Heart left ventricle (tissue), 16 donors: ENCODE measurements at regions not wholly inside any gene's neighbourhood (a gene's known extent, or its start where the extent isn't known, plus 50 kb on each side); places are given as distances from the start of the nearest gene placed in this dataset.

Experiments used
- ATAC-seq, 4 donors: fragments of 200-7000 bp; cut with Tn5 transposase; one replicate each; pipeline ENCODE4 v1.9.1; 2020 to 2022; ENCODE audit warnings: moderate library complexity in 4 of 4, mild to moderate bottlenecking in 3 of 4, moderate number of reproducible peaks in 1 of 4
- DNase-seq, 5 donors: peaks; one replicate each; pipeline ENCODE4 v3.0.0-alpha.2; 2020
- H3K27ac ChIP-seq, 12 donors: fragments of 200-600 bp; sonication (generic) in 4 of 12; one replicate each; pipeline versions ENCODE4 v1.5.0 to v1.8.0; 2016 to 2022; ENCODE audit warnings: mild to moderate bottlenecking in 2 of 12
- H3K27me3 ChIP-seq, 9 donors: fragments of 200-600 bp; sonication (generic) in 2 of 9; one replicate each; pipeline versions ENCODE4 v1.5.1 to v1.8.0; 2016 to 2022; ENCODE audit warnings: mild to moderate bottlenecking in 3 of 9
- H3K36me3 ChIP-seq, 9 donors: fragments of 200-600 bp; sonication (generic) in 2 of 9; one replicate each; pipeline versions ENCODE4 v1.5.0 to v1.8.0; 2018 to 2022; ENCODE audit warnings: mild to moderate bottlenecking in 2 of 9
- H3K4me1 ChIP-seq, 12 donors: fragments of 200-600 bp; sonication (generic) in 4 of 12; one replicate each; pipeline versions ENCODE4 v1.5.0 to v1.8.0; 2016 to 2022; ENCODE audit warnings: mild to moderate bottlenecking in 3 of 12
- H3K4me3 ChIP-seq, 12 donors: fragments of 200-600 bp; sonication (generic) in 4 of 12; one replicate each; pipeline versions ENCODE4 v1.5.0 to v1.8.0; 2017 to 2022; ENCODE audit warnings: mild to moderate bottlenecking in 9 of 12, moderate library complexity in 4 of 12
- H3K9me3 ChIP-seq, 12 donors: fragments of 200-600 bp; sonication (generic) in 4 of 12; one replicate each; pipeline versions ENCODE4 v1.5.0 to v1.8.0; 2016 to 2022; ENCODE audit warnings: mild to moderate bottlenecking in 1 of 12
- POLR2A ChIP-seq, 2 donors: fragments of 450-650 bp; IDR thresholded peaks; one replicate each; pipeline ENCODE4 v1.6.1; 2017; ENCODE audit warnings: antibody characterized with exemption in 2 of 2, mild to moderate bottlenecking in 2 of 2, moderate library complexity in 2 of 2
- WGBS, 4 donors: extraction: QIAGEN DNeasy Blood & Tissue Kit in 2 of 4; methylation state at CpG; one replicate each; pipeline versions ENCODE4 v1.1.5 to v1.1.7; 2013 to 2018; 5-methylcytosine and 5-hydroxymethylcytosine counted together
- intact Hi-C, 10 donors: fragments of 100-400 bp; cut with DNase I; formaldehyde crosslinking; loops; one replicate each; pipeline versions ENCODE4 v1.11.1 to v1.14.2; 2022
- TF ChIP-seq, protein P1 (sequence below), 12 donors: fragments of 200-600 bp; sonication (generic) in 4 of 12; IDR thresholded peaks; one replicate each; pipeline versions ENCODE4 v1.5.0 to v1.8.0; 2018 to 2022; ENCODE audit warnings: antibody characterized with exemption in 12 of 12, mild to moderate bottlenecking in 5 of 12
- donor health status: ischemic (EF 13 %, LVEDD 7.1; RV severe dilation, severe dysfunction).
- donor health status: healthy with polysubstance abuse.
- donor health status: DM: no; HTN: yes; CAD: no.
- donor health status: DM: no; HTN: no; CAD: no.
- donor health status: ischemic (EF 25% LVEDD 6.9; RV normal size, moderate dysfunction).
- donor health status: ischemic (EF 25% LVEDD 5.7; RV mildly dilated, moderate dysfunction).
- donor health status: healthy.
- donor health status: DM: yes; HTN: yes; CAD: no.
- donor health status: ischemic (EF 35%, LVEDD 5.7; RV mildly dilated, moderate dysfunction).
- donor health status: nonischemic (EF 11% LVEDD 7.7; RV severe dilation, severe dysfunction).
- donor health status: DM: yes; HTN: yes; CAD: no.
- donor health status: PGD.
- donor health status: ischemic (EF 29% LVEDD 5.4; RV normal size, mild dysfunction).
- donor health status: nonischemic (EF 23%, LVEDD 6.1; RV moderate dilation, normal function).

- Histone ChIP-seq H3K9me3 (peaks cover 0 to 6% (median 0%) of the 10 kb centered on the region in 12 donors), H3K27ac (no peak overlapping the region), H3K4me1 (peaks cover 0 to 11% (median 5%) of the 10 kb centered on the region in 12 donors), H3K4me3 (no peak overlapping the region), H3K27me3 (peaks cover 0 to 41% (median 14%) of the 10 kb centered on the region in 9 donors), H3K36me3 (no peaks in the 10 kb centered on the region)
- WGBS, 4 donors, result 76 to 92% (median 87%) methylated on average over 6 of the region's 6 CpGs
- no peak for DNase-seq
- intact Hi-C loops, result no loop called here
- no peak for TF ChIP-seq POLR2A (IDR thresholded peaks at IDR 0.05)
- TF ChIP-seq, protein P1, sequence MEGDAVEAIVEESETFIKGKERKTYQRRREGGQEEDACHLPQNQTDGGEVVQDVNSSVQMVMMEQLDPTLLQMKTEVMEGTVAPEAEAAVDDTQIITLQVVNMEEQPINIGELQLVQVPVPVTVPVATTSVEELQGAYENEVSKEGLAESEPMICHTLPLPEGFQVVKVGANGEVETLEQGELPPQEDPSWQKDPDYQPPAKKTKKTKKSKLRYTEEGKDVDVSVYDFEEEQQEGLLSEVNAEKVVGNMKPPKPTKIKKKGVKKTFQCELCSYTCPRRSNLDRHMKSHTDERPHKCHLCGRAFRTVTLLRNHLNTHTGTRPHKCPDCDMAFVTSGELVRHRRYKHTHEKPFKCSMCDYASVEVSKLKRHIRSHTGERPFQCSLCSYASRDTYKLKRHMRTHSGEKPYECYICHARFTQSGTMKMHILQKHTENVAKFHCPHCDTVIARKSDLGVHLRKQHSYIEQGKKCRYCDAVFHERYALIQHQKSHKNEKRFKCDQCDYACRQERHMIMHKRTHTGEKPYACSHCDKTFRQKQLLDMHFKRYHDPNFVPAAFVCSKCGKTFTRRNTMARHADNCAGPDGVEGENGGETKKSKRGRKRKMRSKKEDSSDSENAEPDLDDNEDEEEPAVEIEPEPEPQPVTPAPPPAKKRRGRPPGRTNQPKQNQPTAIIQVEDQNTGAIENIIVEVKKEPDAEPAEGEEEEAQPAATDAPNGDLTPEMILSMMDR (IDR thresholded peaks at IDR 0.05), result no peak
- no peak for ATAC-seq
These were observed 127.2 kb downstream of the IRX5 start for GRCh38 chr16:55057866-55058265.

DNA sequence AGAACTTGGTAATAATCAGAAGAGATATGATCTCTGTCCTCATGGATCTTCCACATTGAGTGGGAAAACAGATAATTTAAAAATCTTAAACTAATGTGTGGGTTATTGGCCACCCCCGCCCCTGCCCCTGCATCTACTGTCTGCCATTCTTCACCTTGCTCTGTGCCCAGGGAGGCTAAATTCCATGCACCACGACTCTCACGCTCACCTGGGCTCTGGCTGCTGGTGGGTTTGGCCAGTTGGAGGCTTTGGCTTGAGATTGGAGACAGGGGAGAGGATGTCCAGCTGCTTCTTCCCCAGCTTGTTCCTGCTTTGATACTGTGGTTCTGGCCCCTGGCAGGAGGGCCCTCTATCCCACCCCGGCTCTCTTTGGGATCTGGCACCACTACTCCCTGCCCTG, 127.9 kb downstream of the IRX5 start:
- no peak overlapping the region for H3K27ac ChIP-seq
- DNase-seq (no peak), ATAC-seq (no peak)
- 63 to 81% (median 68%) methylated on average over 4 of the region's 4 CpGs for WGBS, 4 donors
- peaks cover 0 to 6% (median 0%) of the 10 kb centered on the region in 12 donors for H3K9me3 ChIP-seq
- TF ChIP-seq, protein P1 (IDR thresholded peaks at IDR 0.05), result no peak
- no peaks in the 10 kb centered on the region for H3K36me3 ChIP-seq
- peaks cover 0 to 11% (median 5%) of the 10 kb centered on the region in 12 donors for H3K4me1 ChIP-seq
- intact Hi-C loops, result no loop called here
- H3K27me3 ChIP-seq, result peaks cover 0 to 40% (median 14%) of the 10 kb centered on the region in 9 donors
- no peak overlapping the region for H3K4me3 ChIP-seq

DNA sequence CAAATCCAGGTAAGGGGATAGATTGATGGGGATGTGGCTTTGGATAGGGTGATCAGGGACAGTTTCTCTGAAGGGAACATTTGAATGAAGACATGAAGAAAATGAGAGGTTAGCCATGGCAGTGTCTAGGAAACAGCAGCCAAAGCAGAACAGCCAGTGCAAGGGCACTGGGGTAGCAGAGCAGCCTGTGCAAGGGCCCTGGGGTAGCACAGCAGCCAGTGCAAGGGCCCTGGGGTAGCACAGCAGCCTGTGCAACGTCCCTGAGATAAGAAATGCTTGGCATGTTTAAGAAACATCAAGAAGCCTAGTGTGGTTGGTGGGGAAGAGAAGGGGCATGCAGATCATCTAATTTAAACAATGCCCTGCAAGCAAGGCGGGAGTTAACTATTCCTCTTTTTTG, 128.5 kb downstream of the IRX5 start:
- intact Hi-C loops, result no loop called here
- 43 to 78% (median 59%) methylated on average over 2 of the region's 2 CpGs for WGBS, 4 donors
- DNase-seq (no peak), ATAC-seq (no peak)
- H3K36me3 ChIP-seq, result no peaks in the 10 kb centered on the region
- H3K27me3 ChIP-seq, result peaks cover 0 to 35% (median 14%) of the 10 kb centered on the region in 9 donors
- peaks cover 0 to 6% (median 0%) of the 10 kb centered on the region in 12 donors for H3K9me3 ChIP-seq
- no peak overlapping the region for H3K4me3 ChIP-seq
- no peak for TF ChIP-seq POLR2A (IDR thresholded peaks at IDR 0.05)
- TF ChIP-seq, protein P1 (IDR thresholded peaks at IDR 0.05), result no peak
- H3K4me1 ChIP-seq, result peaks cover 0 to 11% (median 5%) of the 10 kb centered on the region in 12 donors
- no peak overlapping the region for H3K27ac ChIP-seq

DNA sequence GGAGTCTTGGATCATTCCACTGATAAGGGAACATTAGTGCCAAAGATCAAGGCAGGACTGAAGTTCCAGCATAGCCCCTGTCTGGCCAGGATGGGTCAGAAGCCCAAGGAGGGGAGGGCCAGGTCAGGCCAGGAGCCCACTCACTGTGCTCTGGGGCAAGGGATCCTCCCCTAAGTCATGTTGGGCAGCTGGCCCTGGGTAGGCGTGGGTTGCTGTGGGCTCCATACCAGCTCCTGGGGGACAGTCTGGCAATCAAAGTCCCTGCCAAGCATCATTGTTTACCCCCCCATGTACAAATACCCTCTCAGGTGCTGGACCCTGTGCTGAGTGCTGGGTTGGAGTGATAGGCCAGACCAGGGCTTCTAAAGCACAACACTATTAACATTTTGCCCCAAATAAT, 130.5 kb downstream of the IRX5 start:
- no peak overlapping the region for H3K4me3 ChIP-seq
- peaks cover 0 to 11% (median 5%) of the 10 kb centered on the region in 12 donors for H3K4me1 ChIP-seq
- no peak overlapping the region for H3K27ac ChIP-seq
- no peaks in the 10 kb centered on the region for H3K36me3 ChIP-seq
- H3K9me3 ChIP-seq, result no peaks in the 10 kb centered on the region
- ATAC-seq, result no peak
- no peak for TF ChIP-seq POLR2A (IDR thresholded peaks at IDR 0.05)
- TF ChIP-seq, protein P1 (IDR thresholded peaks at IDR 0.05), result no peak
- 86 to 100% (median 93%) methylated on average over 1 of the region's 1 CpG for WGBS, 4 donors
- DNase-seq, result no peak
- peaks cover 0 to 21% (median 8%) of the 10 kb centered on the region in 9 donors for H3K27me3 ChIP-seq
- intact Hi-C loops, result no loop called here
